Activated CD4-positive, alpha-beta T cell treated with anti-CD3 and anti-CD28 coated beads, Interleukin-10, Interleukin-2, amounts not matched to agents 100 ng/mL and 50 ng/mL, durations not matched to agents 16 hours and 8 hours (primary cell): ENCODE measurements at regions not wholly inside any gene's neighbourhood (a gene's known extent, or its start where the extent isn't known, plus 50 kb on each side); places are given as distances from the start of the nearest gene placed in this dataset.
"Not testable (repeated sequence)": the region's sequence is repeated elsewhere in the genome, so short reads cannot be mapped to it uniquely, and the experiment has no call there.

Source experiments
- DNase-seq: peaks from one replicate; pipeline ENCODE4 v3.0.0-alpha.2; 2020

- no peak for DNase-seq
Measured at GRCh38 chr6:40146902-40147301, 212.6 kb upstream of the MOCS1 start.

- DNase-seq: no peak
Measured at GRCh38 chr6:40139447-40139846, 205.2 kb upstream of the MOCS1 start.

- DNase-seq: no peak
Measured at GRCh38 chr6:40138273-40138720, 204.0 kb upstream of the MOCS1 start.

GRCh38 chr6:40135491-40136072 lies 201.3 kb upstream of the MOCS1 start:
- DNase-seq: no peak

- DNase-seq: not testable (repeated sequence)
Measured at GRCh38 chr6:40133981-40134380, 199.7 kb upstream of the MOCS1 start.

GRCh38 chr6:40131675-40132074 lies 197.4 kb upstream of the MOCS1 start:
- no peak for DNase-seq

- DNase-seq: no peak
Measured at GRCh38 chr6:40128127-40128526, 193.9 kb upstream of the MOCS1 start.

GRCh38 chr6:40125680-40126394 lies 191.6 kb upstream of the MOCS1 start:
- DNase-seq: no peak

- no peak for DNase-seq
Measured at GRCh38 chr6:40124924-40125323, 190.7 kb upstream of the MOCS1 start.

- no peak for DNase-seq
Measured at GRCh38 chr6:40116832-40117231, 182.6 kb upstream of the MOCS1 start.

GRCh38 chr6:40112350-40112749 lies 178.1 kb upstream of the MOCS1 start:
- no peak for DNase-seq

- no peak for DNase-seq
Measured at GRCh38 chr6:40108736-40109135, 174.5 kb upstream of the MOCS1 start.

GRCh38 chr6:40106840-40107239 lies 172.6 kb upstream of the MOCS1 start:
- DNase-seq: no peak

GRCh38 chr6:40098774-40099173 lies 164.5 kb upstream of the MOCS1 start:
- DNase-seq: no peak

GRCh38 chr6:40097590-40097989 lies 163.3 kb upstream of the MOCS1 start:
- DNase-seq: no peak

- DNase-seq: no peak
Measured at GRCh38 chr6:40083141-40083920, 149.1 kb upstream of the MOCS1 start.

- DNase-seq: no peak
Measured at GRCh38 chr6:40082278-40083043, 148.2 kb upstream of the MOCS1 start.

- DNase-seq: no peak
Measured at GRCh38 chr6:40077736-40078135, 143.5 kb upstream of the MOCS1 start.

- DNase-seq: no peak
Measured at GRCh38 chr6:40077315-40077714, 143.1 kb upstream of the MOCS1 start.

- DNase-seq: no peak
Measured at GRCh38 chr6:40075056-40075590, 140.9 kb upstream of the MOCS1 start.

- DNase-seq: no peak
Measured at GRCh38 chr6:40074306-40075055, 140.2 kb upstream of the MOCS1 start.

GRCh38 chr6:40066372-40066771 lies 132.1 kb upstream of the MOCS1 start:
- DNase-seq: no peak
